OCI-LY3 (cell line): ENCODE measurements at regions not wholly inside any gene's neighbourhood (a gene's known extent, or its start where the extent isn't known, plus 50 kb on each side); places are given as distances from the start of the nearest gene placed in this dataset.
"Not testable (repeated sequence)": the region's sequence is repeated elsewhere in the genome, so short reads cannot be mapped to it uniquely, and the experiment has no call there.

Experiments used
- EZH2phosphoT487 ChIP-seq: fragments of 200-600 bp; shearing (Covaris generic); IDR thresholded peaks from 2 replicates; pipeline ENCODE4 v1.6.1; 2018; ENCODE audit warnings: antibody characterized with exemption, mixed run types, low read depth
- TF ChIP-seq, protein P1 (sequence below): fragments of 200-600, 300-600 bp; sonication (generic); IDR thresholded peaks from 2 replicates; pipeline ENCODE4 v1.5.1; 2014; ENCODE audit warnings: antibody characterized with exemption, low read length, low read depth

DNA sequence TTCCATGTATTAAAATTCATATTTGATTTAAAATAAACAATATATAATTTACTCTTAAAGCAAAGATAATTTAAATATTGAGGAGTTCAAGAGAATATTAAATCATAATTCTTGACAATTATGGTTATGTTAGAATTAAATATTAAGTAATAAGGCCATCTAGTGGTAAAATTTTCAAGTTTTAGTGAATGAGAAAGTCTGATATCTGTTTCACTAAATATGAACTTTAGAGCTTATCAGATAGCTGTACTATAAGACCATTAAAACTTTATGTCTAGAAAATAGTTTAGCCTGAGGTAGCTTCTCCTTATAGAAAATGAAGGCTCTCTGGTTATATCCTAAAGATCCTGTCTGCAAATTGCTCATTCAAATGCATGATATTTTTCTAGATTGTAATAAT lies 152.1 kb upstream of the PRSS12 start:
- not testable (repeated sequence) for TF ChIP-seq EZH2phosphoT487
- TF ChIP-seq, protein P1, sequence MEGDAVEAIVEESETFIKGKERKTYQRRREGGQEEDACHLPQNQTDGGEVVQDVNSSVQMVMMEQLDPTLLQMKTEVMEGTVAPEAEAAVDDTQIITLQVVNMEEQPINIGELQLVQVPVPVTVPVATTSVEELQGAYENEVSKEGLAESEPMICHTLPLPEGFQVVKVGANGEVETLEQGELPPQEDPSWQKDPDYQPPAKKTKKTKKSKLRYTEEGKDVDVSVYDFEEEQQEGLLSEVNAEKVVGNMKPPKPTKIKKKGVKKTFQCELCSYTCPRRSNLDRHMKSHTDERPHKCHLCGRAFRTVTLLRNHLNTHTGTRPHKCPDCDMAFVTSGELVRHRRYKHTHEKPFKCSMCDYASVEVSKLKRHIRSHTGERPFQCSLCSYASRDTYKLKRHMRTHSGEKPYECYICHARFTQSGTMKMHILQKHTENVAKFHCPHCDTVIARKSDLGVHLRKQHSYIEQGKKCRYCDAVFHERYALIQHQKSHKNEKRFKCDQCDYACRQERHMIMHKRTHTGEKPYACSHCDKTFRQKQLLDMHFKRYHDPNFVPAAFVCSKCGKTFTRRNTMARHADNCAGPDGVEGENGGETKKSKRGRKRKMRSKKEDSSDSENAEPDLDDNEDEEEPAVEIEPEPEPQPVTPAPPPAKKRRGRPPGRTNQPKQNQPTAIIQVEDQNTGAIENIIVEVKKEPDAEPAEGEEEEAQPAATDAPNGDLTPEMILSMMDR, result not testable (repeated sequence)
